GM19023 (cell line): ENCODE measurements at regions not wholly inside any gene's neighbourhood (a gene's known extent, or its start where the extent isn't known, plus 50 kb on each side); places are given as distances from the start of the nearest gene placed in this dataset.

Experiments used
- ATAC-seq: cut with Tn5 transposase; IDR thresholded peaks from one replicate; pipeline ENCODE4 v1.9.1; 2021; ENCODE audit warnings: mild to moderate bottlenecking, moderate library complexity; ENCODE audit not compliant: unreplicated experiment

DNA sequence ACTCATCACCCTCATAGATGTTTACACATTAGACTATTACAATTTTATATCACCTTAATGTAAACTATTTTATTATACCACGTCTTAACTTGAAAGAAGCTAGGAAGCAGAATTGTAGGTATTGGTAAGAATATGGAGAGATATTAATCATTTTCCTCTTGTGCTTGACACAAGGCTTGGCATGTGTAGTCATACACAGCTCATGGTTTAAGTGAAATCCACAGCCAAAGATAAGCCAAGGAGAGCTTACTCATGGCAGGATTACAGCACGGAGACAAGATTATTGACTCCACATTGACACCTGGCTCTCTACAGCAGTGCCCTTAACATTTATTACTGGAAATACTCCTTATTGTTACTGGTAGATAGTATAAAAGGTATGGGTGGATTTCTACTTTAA is 68.4 kb upstream of the ADGRL4 start:
- no peak for ATAC-seq

DNA sequence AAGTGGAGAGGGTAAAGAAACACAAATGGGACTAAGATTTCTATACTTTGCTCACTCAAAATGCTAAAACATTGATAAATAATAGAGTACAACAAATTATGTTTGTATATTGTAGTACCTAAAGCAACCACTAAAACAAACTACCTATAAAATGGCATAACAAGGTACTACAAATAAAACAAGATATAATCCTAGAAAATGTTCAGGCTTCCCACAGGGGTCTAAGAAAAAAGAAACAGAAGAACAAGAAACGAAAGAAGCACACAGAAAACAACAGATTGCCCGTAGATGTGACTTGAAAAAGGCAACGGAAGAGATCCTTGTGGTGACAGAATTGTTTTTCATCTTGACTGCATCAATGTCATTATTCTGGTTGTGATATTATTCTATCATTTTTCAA is 63.3 kb upstream of the ADGRL4 start:
- no peak for ATAC-seq

DNA sequence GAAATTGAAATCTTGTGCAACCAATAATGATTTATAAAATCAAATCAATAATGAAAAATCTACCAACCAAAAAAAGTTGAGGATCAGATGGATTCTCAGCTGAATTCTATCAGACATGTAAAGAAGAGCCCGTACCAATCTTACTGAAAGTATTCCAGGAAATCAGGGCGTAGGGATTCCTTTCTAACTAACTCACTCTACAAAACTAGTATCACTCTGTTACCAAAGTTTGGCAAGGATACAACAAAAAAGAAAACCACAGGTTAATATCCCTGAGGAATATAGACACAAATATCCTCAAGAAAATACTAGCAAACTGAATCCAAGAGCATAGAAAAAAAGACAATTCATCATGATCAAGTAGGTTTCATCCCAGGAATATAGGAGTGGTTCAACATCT is 52.8 kb upstream of the ADGRL4 start:
- ATAC-seq, result no peak
